ENCODE measurements at regions not wholly inside any gene's neighbourhood (a gene's known extent, or its start where the extent isn't known, plus 50 kb on each side); places are given as distances from the start of the nearest gene placed in this dataset.

GRCh38 chr10:30192846-30193608, 133.6 kb upstream of the JCAD start:
- no peak for TF ChIP-seq PREB (CRISPR knock-in tag; IDR thresholded peaks at IDR 0.05; ENCODE audit: borderline replicate concordance)
- no peak for TF ChIP-seq CTCF (IDR thresholded peaks at IDR 0.05)
- no peak for TF ChIP-seq ZBTB43 (CRISPR knock-in tag; IDR thresholded peaks at IDR 0.05)
- TF ChIP-seq CBFB (CRISPR knock-in tag; IDR thresholded peaks at IDR 0.05; ENCODE audit: low read depth), result no peak
- TF ChIP-seq HMGXB4 (CRISPR knock-in tag; IDR thresholded peaks at IDR 0.05), result no peak
- no peak for TF ChIP-seq USF2 (CRISPR knock-in tag; IDR thresholded peaks at IDR 0.05)
- TF ChIP-seq ERG (CRISPR knock-in tag; IDR thresholded peaks at IDR 0.05), result no peak
- no peak for TF ChIP-seq ZNF263 (CRISPR knock-in tag; IDR thresholded peaks at IDR 0.05; ENCODE audit: low read depth)
- no peak for TF ChIP-seq ZNF219 (CRISPR knock-in tag; IDR thresholded peaks at IDR 0.05; ENCODE audit: borderline replicate concordance)
- TF ChIP-seq E2F4 (CRISPR knock-in tag; IDR thresholded peaks at IDR 0.05; ENCODE audit: borderline replicate concordance, low read depth), result no peak
- no peak for TF ChIP-seq NR1H2 (CRISPR knock-in tag; IDR thresholded peaks at IDR 0.05)
